WERI-Rb-1 (cell line): ENCODE measurements at regions not wholly inside any gene's neighbourhood (a gene's known extent, or its start where the extent isn't known, plus 50 kb on each side); places are given as distances from the start of the nearest gene placed in this dataset.

Experiments
- DNase-seq: peaks from one replicate; pipeline ENCODE4 v3.0.0-alpha.2; 2020
- H3K27ac ChIP-seq: fragments of 250-450 bp; sonication (Bioruptor Pico); 2 replicates; pipeline ENCODE4 v1.5.1; 2020; ENCODE audit warnings: mild to moderate bottlenecking, moderate library complexity
- H3K27me3 ChIP-seq: fragments of 250-450 bp; sonication (Bioruptor Pico); 2 replicates; pipeline ENCODE4 v1.5.1; 2021; ENCODE audit warnings: mild to moderate bottlenecking, low read depth, moderate library complexity; ENCODE audit not compliant: insufficient read depth, severe bottlenecking
- H3K36me3 ChIP-seq: fragments of 250-450 bp; sonication (Bioruptor Pico); 2 replicates; pipeline ENCODE4 v1.5.1; 2020; ENCODE audit warnings: mild to moderate bottlenecking, moderate library complexity
- H3K4me3 ChIP-seq: 2 replicates; pipeline ENCODE4 v1.5.1; 2011; ENCODE audit warnings: low read depth, mild to moderate bottlenecking, control low read depth, low read length
- H3K9me3 ChIP-seq: fragments of 250-450 bp; sonication (Bioruptor Pico); 2 replicates; pipeline ENCODE4 v1.5.1; 2021; ENCODE audit warnings: mild to moderate bottlenecking, moderate library complexity; ENCODE audit not compliant: severe bottlenecking
- TF ChIP-seq, protein P1 (sequence below): IDR thresholded peaks from 2 replicates; pipeline ENCODE4 v1.5.1; 2011; ENCODE audit warnings: low read depth, mild to moderate bottlenecking, control low read depth, inconsistent platforms, low read length

DNA sequence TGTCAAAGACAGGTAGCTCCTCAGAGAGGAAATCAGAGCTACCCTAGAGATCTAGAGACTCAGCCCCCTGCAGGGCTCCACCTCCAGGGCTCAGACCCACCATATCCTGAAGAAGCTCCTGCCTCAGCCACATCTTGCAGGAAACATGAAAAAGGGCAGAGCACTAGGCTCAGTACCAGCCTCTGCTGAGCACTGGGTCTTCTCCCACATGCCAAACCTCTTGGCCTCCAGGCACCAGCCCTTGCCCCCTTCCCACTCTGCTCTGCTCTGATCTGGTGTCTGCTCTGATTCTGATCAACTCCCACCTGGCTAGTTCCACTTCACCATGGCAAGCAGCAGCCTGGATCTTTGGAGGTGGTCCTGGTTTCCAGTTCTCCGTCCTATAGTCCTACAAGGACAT, 114.3 kb upstream of the SLC66A3 start:
- peaks cover 15% of the 10 kb centered on the region for H3K9me3 ChIP-seq

DNA sequence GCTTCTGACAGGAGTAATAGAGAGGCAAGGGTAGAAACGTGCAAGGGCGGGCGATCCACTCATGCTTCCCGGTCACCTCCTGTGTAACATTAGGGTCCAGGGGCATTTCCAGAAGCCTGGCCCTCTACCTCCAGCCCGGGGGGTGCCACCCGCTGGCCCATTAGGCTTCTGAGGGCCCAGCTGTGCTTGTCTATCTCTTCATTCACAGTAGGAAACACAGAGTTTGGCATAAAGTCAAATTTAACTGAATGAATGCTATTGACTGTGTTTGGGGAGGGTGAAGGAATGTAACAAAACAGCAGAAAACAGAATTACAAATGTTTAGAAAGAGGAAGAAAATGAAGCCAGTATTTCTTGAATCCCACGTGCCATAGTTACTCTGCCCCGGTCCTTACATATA, 112.4 kb upstream of the SLC66A3 start:
- Histone ChIP-seq H3K36me3 (no peaks in the 10 kb centered on the region), H3K9me3 (peaks cover 13% of the 10 kb centered on the region), H3K27ac (no peak overlapping the region), H3K27me3 (no peaks in the 10 kb centered on the region), H3K4me3 (no peak overlapping the region)
- no peak for DNase-seq
- TF ChIP-seq, protein P1, sequence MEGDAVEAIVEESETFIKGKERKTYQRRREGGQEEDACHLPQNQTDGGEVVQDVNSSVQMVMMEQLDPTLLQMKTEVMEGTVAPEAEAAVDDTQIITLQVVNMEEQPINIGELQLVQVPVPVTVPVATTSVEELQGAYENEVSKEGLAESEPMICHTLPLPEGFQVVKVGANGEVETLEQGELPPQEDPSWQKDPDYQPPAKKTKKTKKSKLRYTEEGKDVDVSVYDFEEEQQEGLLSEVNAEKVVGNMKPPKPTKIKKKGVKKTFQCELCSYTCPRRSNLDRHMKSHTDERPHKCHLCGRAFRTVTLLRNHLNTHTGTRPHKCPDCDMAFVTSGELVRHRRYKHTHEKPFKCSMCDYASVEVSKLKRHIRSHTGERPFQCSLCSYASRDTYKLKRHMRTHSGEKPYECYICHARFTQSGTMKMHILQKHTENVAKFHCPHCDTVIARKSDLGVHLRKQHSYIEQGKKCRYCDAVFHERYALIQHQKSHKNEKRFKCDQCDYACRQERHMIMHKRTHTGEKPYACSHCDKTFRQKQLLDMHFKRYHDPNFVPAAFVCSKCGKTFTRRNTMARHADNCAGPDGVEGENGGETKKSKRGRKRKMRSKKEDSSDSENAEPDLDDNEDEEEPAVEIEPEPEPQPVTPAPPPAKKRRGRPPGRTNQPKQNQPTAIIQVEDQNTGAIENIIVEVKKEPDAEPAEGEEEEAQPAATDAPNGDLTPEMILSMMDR, result no peak

More for the DNA sequence above, 114.3 kb upstream of the SLC66A3 start:
- no peaks in the 10 kb centered on the region for H3K36me3 ChIP-seq
- no peak overlapping the region for H3K4me3 ChIP-seq
- no peak overlapping the region for H3K27ac ChIP-seq
- H3K27me3 ChIP-seq, result no peaks in the 10 kb centered on the region
- TF ChIP-seq, protein P1, result no peak
- DNase-seq, result no peak

GRCh38 chr2:11043245-11043644, 112.0 kb upstream of the SLC66A3 start:
- Histone ChIP-seq H3K27me3 (no peaks in the 10 kb centered on the region), H3K4me3 (no peak overlapping the region), H3K9me3 (peaks cover 13% of the 10 kb centered on the region), H3K36me3 (no peaks in the 10 kb centered on the region), H3K27ac (no peak overlapping the region)
- DNase-seq, result no peak
- TF ChIP-seq, protein P1, result no peak

GRCh38 chr2:11044201-11044600, 111.1 kb upstream of the SLC66A3 start:
- no peak overlapping the region for H3K4me3 ChIP-seq
- H3K36me3 ChIP-seq, result no peaks in the 10 kb centered on the region
- peaks cover 5% of the 10 kb centered on the region for H3K9me3 ChIP-seq
- DNase-seq, result no peak
- TF ChIP-seq, protein P1, result no peak
- H3K27ac ChIP-seq, result no peak overlapping the region
- no peaks in the 10 kb centered on the region for H3K27me3 ChIP-seq

GRCh38 chr2:11045294-11045693, 110.0 kb upstream of the SLC66A3 start:
- H3K36me3 ChIP-seq, result no peaks in the 10 kb centered on the region
- DNase-seq, result no peak
- TF ChIP-seq, protein P1, result no peak
- H3K27ac ChIP-seq, result no peak overlapping the region
- H3K9me3 ChIP-seq, result no peaks in the 10 kb centered on the region
- H3K27me3 ChIP-seq, result no peaks in the 10 kb centered on the region
- H3K4me3 ChIP-seq, result no peak overlapping the region

DNA sequence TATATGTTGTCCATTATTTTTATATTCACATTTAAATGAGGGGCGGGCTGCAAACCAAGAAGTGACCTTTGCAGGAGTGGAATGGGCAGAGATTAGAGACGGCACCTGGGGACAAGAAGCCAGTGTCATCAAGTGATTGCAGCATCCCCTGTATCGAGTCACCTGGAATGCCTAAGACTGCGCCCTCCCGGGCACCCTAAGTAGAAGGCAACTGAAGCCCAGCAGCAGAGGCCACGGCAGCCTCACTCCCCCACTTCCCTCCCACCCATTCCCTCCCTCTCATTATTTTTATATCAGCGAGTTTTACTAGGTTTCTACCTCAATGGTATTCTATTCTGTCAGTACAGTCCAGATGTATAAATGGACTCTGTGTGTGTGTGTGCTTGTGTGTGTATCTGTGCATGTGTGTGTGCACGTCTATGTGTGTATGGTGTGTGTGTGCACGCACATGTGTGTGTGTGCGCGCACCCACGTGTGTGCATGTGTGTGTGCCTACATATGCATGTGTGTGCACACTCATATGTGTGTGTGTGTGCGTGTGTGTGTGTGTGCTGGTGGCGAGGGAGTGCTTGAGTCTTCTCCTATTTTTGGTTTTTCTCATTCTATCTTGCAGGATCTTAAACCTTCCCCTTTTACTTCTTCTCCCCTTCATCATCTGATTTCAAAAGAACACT, 106.8 kb upstream of the SLC66A3 start:
- no peak overlapping the region for H3K27ac ChIP-seq
- no peak overlapping the region for H3K4me3 ChIP-seq
- no peaks in the 10 kb centered on the region for H3K27me3 ChIP-seq
- no peaks in the 10 kb centered on the region for H3K36me3 ChIP-seq
- no peaks in the 10 kb centered on the region for H3K9me3 ChIP-seq
- TF ChIP-seq, protein P1, result no peak
- DNase-seq, result no peak
